Neural cell (in vitro differentiated cells): ENCODE measurements at regions not wholly inside any gene's neighbourhood (a gene's known extent, or its start where the extent isn't known, plus 50 kb on each side); places are given as distances from the start of the nearest gene placed in this dataset.

ENCODE experiments used
- H2AFZ ChIP-seq: fragments of 200-600, 300-800 bp; sonication (generic), shearing (Covaris generic); 2 replicates; pipeline ENCODE4 v1.6.0; 2014; ENCODE audit warnings: low read depth, mild to moderate bottlenecking, antibody characterized with exemption, low read length, moderate library complexity
- H3F3A ChIP-seq: fragments of 200-600 bp; shearing (Covaris generic); 2 replicates; pipeline ENCODE4 v1.6.1; 2016; ENCODE audit warnings: mild to moderate bottlenecking, moderate library complexity, mixed read lengths, antibody characterized with exemption, low read length; ENCODE audit not compliant: insufficient read depth, poor library complexity, severe bottlenecking
- H3K27ac ChIP-seq: fragments of 200-600, 300-800 bp; sonication (generic), shearing (Covaris generic); 2 replicates; pipeline ENCODE4 v1.5.1; 2014; ENCODE audit warnings: mild to moderate bottlenecking, low read length, moderate library complexity
- H3K27me3 ChIP-seq: fragments of 300-800, 200-600 bp; sonication (generic), shearing (Covaris generic); 2 replicates; pipeline ENCODE4 v1.6.0; 2014; ENCODE audit warnings: mild to moderate bottlenecking, low read depth, low read length, moderate library complexity; ENCODE audit not compliant: insufficient read depth
- H3K36me3 ChIP-seq: fragments of 300-800, 200-600 bp; sonication (generic), shearing (Covaris generic); 2 replicates; pipeline ENCODE4 v1.5.1; 2014; ENCODE audit warnings: mild to moderate bottlenecking, antibody characterized with exemption, low read length, moderate library complexity; ENCODE audit not compliant: insufficient read depth
- H3K4me2 ChIP-seq: fragments of 300-800, 200-600 bp; sonication (generic), shearing (Covaris generic); 2 replicates; pipeline ENCODE4 v1.6.0; 2014; ENCODE audit warnings: mild to moderate bottlenecking, low read length
- H3K4me3 ChIP-seq: fragments of 300-800, 200-600 bp; sonication (generic), shearing (Covaris generic); 2 replicates; pipeline ENCODE4 v1.5.1; 2014; ENCODE audit warnings: mild to moderate bottlenecking, low read length, moderate library complexity
- H3K79me2 ChIP-seq: fragments of 200-600 bp; shearing (Covaris generic); replicated peaks from 2 replicates; pipeline ENCODE4 v1.6.0; 2014; ENCODE audit warnings: mild to moderate bottlenecking, low read length, moderate library complexity; ENCODE audit not compliant: insufficient read depth
- H3K9ac ChIP-seq: fragments of 300-800, 200-600 bp; sonication (generic), shearing (Covaris generic); 2 replicates; pipeline ENCODE4 v1.6.1; 2016; ENCODE audit warnings: mild to moderate bottlenecking, low read length, mixed read lengths
- H3K9me2 ChIP-seq: fragments of 200-600 bp; shearing (Covaris generic); 2 replicates; pipeline ENCODE4 v1.6.1; 2016; ENCODE audit warnings: mild to moderate bottlenecking, low read length, mixed read lengths; ENCODE audit not compliant: insufficient read depth
- H3K9me3 ChIP-seq: fragments of 200-600, 300-800 bp; sonication (generic), shearing (Covaris generic); 2 replicates; pipeline ENCODE4 v1.6.1; 2016; ENCODE audit warnings: mild to moderate bottlenecking, mixed run types, low read length, moderate library complexity, mixed read lengths
- H4K20me1 ChIP-seq: fragments of 200-600 bp; shearing (Covaris generic); 2 replicates; pipeline ENCODE4 v1.6.1; 2016; ENCODE audit warnings: mild to moderate bottlenecking, mixed run types; ENCODE audit not compliant: insufficient read depth
- CTCF ChIP-seq: fragments of 450-650 bp; IDR thresholded peaks from 2 replicates; pipeline ENCODE4 v1.5.1; 2014; ENCODE audit warnings: antibody characterized with exemption, mild to moderate bottlenecking, moderate library complexity; ENCODE audit not compliant: poor library complexity, severe bottlenecking
- EP300 ChIP-seq: fragments of 450-650 bp; conservative IDR thresholded peaks from 2 replicates; pipeline ENCODE4 v1.6.1; 2014; ENCODE audit warnings: antibody characterized with exemption, mild to moderate bottlenecking, moderate library complexity; ENCODE audit not compliant: poor library complexity, severe bottlenecking
- EZH2 ChIP-seq: fragments of 200-600, 300-800 bp; shearing (Covaris generic), sonication (generic); IDR thresholded peaks from 2 replicates; pipeline ENCODE4 v1.6.1; 2014; ENCODE audit warnings: antibody characterized with exemption, low read length, borderline replicate concordance, mild to moderate bottlenecking; ENCODE audit not compliant: insufficient read depth, poor library complexity, severe bottlenecking
- MXI1 ChIP-seq: fragments of 450-650 bp; conservative IDR thresholded peaks from 2 replicates; pipeline ENCODE4 v1.6.1; 2014; ENCODE audit warnings: antibody characterized with exemption, mild to moderate bottlenecking; ENCODE audit not compliant: poor library complexity, severe bottlenecking
- POLR2AphosphoS5 ChIP-seq: IDR thresholded peaks from 2 replicates; pipeline ENCODE4 v1.6.1; 2012
- RAD21 ChIP-seq: fragments of 450-650 bp; conservative IDR thresholded peaks from 2 replicates; pipeline ENCODE4 v1.6.1; 2014; ENCODE audit warnings: antibody characterized with exemption, mild to moderate bottlenecking, moderate library complexity
- REST ChIP-seq: IDR thresholded peaks from 2 replicates; pipeline ENCODE4 v1.6.1; 2012; ENCODE audit warnings: borderline replicate concordance
- SMC3 ChIP-seq: fragments of 450-650 bp; conservative IDR thresholded peaks from 2 replicates; pipeline ENCODE4 v1.6.1; 2014; ENCODE audit warnings: antibody characterized with exemption, mild to moderate bottlenecking, moderate library complexity; ENCODE audit not compliant: poor library complexity
- TAF1 ChIP-seq: IDR thresholded peaks from 2 replicates; pipeline ENCODE4 v1.6.1; 2012; ENCODE audit warnings: low read depth

- Histone ChIP-seq H3K9me3 (no peaks in the 10 kb centered on the region), H4K20me1 (no peaks in the 10 kb centered on the region), H3K4me2 (no peak overlapping the region), H3K27me3 (no peaks in the 10 kb centered on the region), H3K36me3 (no peaks in the 10 kb centered on the region), H3F3A (no peaks in the 10 kb centered on the region), H3K27ac (no peak overlapping the region), H3K9ac (no peak overlapping the region), H2AFZ (no peak overlapping the region), H3K9me2 (no peaks in the 10 kb centered on the region), H3K4me3 (no peak overlapping the region), H3K79me2 (no peaks in the 10 kb centered on the region)
- no peak for TF ChIP-seq MXI1
- TF ChIP-seq RAD21 = no peak
- no peak for TF ChIP-seq EZH2
- TF ChIP-seq POLR2AphosphoS5 = no peak
- TF ChIP-seq EP300 = no peak
- TF ChIP-seq CTCF = no peak
- no peak for TF ChIP-seq REST
- no peak for TF ChIP-seq TAF1
- TF ChIP-seq SMC3 = no peak
Measured at GRCh38 chr10:90373911-90374310, 483.9 kb downstream of the HTR7 start.

GRCh38 chr10:90378524-90379076, 479.2 kb downstream of the HTR7 start:
- Histone ChIP-seq H3K9me3 (no peaks in the 10 kb centered on the region), H3K4me2 (no peak overlapping the region), H3K9me2 (no peaks in the 10 kb centered on the region), H3F3A (no peaks in the 10 kb centered on the region), H3K36me3 (no peaks in the 10 kb centered on the region), H4K20me1 (no peaks in the 10 kb centered on the region), H2AFZ (no peak overlapping the region), H3K9ac (no peak overlapping the region), H3K4me3 (no peak overlapping the region), H3K79me2 (no peaks in the 10 kb centered on the region), H3K27me3 (no peaks in the 10 kb centered on the region), H3K27ac (no peak overlapping the region)
- no peak for TF ChIP-seq EZH2
- TF ChIP-seq EP300 = no peak
- TF ChIP-seq POLR2AphosphoS5 = no peak
- TF ChIP-seq TAF1 = no peak
- TF ChIP-seq RAD21 = no peak
- TF ChIP-seq CTCF = no peak
- no peak for TF ChIP-seq MXI1
